GM18498 (cell line): ENCODE measurements at regions not wholly inside any gene's neighbourhood (a gene's known extent, or its start where the extent isn't known, plus 50 kb on each side); places are given as distances from the start of the nearest gene placed in this dataset.

Experiments
- ATAC-seq: cut with Tn5 transposase; IDR thresholded peaks from one replicate; pipeline ENCODE4 v1.9.1; 2021; ENCODE audit warnings: mild to moderate bottlenecking, moderate library complexity; ENCODE audit not compliant: unreplicated experiment

GRCh38 chr12:13597837-13598236, 383.6 kb downstream of the GRIN2B start:
- ATAC-seq: no peak

GRCh38 chr12:13597166-13597565, 384.2 kb downstream of the GRIN2B start:
- no peak for ATAC-seq

DNA sequence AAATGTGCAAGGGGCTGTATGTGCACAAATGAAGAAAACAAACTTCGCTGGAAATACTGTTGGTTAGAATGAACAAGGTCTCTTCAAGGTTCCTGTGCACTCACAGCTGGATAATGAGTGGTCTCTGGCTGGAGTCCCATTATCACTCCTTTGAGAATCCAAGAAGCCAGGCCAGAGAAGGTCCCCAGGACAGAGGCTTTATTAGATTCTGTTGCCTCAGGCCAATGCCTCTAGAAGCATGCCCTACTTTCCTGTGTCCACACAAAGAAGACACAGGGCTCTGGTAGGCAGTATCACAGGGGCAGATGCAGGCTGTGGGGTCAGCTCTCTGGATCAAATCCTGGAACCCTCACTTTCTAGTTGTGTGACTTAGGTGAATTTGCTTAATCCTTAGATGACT, 384.7 kb downstream of the GRIN2B start:
- ATAC-seq: no peak

DNA sequence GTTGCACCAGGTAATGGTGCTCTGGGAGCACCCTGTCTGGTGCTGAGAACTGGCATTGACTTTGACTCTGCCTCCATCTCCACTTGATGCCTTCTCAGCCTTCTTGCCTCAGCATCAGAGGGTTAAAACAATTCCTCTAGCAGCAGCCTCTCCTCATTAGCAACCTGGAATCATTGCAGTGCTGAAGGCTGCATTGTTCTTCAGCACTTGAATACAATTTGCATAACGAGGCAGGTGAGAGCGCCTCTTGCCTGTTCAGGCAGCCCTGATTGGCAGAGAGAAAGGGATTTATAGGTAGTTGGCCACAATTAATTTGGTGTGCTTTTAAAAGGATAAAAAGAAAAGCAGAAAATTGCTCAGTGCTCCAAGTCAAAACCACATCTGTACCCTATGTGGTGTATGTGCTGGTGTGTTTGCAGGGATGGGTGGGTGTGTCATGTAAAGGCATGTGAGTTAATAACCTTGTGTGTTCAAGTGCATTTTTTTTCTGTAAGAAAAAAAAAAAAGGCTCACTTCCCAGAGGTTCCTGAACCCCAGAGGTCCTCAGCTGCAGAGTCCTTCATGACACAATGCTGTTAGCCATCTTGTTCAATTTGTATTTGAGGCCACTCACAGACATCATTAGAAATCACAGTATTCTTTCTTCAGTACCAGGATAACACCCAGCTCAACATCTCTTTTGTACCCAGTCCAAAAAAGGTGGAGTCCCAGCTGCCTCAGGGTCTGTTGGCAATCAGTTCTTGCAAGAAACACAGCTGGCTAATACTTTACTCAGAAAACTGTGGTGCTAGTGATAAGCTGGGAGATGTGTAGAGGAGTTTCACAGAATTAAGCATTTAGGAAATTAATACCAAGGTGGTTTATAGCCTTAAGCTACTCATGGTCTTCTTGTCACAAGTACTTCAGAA, 385.6 kb downstream of the GRIN2B start:
- ATAC-seq: no peak

DNA sequence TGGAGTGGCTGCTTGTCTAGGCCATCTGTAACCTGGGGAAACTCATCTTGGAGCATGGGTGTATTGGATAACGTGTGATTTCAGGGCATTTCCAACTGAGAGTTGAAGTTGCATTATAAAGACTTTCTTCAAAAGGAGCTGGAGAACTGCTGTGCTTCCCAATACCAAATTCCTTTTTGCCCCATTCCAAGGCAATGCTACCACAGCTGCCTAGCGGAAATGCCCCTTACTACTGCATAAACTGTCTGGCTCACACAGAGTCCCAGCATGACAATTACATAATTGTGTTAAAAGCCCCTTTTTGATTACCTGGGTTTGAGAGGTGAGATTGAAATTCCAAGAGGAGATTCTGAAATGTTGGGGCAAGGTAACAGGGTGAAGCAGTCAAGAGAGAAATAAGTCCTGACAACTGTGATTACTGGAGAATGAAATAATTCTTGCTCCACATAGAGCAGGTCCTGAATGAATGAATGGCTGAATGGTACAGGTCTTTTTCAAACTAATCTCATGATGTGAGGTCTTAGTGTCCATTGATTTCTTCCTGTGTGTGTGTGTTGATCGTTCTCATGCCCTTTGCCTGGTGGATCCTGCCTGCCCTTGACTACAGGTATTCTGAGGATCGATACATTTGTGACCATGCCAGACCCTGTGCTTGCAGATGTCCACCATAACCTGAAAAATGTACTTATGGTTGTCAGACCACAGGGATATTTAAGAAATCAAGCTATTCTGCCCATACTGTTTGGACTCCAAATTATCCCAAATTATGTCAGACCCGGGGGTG, 386.5 kb downstream of the GRIN2B start:
- no peak for ATAC-seq

DNA sequence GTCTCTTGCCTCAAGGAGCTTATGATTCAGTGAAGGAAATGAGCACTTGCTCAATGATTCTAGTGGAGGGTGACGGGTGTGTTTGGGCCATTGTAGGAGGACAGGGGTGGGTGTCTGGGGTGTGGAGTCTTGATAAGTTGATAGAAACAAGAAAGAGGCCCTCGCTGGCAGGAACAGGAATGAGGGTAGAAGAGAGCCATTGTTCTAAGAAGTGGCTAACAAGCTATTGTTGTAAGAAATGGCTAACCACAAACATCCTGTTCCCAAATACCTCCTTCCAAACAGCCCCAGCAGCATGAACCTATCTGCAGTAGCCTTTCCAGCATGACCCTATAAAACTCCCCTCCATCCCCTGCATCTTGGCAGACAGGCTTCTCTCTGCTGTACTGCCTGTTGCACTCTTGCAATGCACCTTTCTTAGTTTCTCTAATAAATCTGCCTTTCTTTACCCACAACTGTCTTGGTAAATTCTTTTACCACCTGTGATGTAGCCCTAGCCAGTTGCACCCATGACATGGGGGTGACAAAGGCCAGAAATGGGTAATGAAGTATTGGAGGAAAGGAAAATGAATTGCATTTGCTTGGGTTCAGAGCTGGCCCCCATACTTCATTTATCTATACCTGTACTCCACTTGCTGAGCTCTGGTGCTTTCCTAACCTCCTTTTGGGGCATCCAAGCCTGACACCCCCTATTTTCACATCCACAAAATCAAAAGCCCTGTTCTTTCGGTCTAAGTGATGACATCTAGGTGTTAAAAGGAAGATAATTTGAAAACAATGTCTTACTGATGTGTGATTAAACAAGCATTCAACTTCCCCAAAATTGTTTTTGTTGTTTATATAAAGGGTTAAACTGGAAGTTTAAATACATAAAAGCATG, 389.1 kb downstream of the GRIN2B start:
- no peak for ATAC-seq

- no peak for ATAC-seq
Measured at GRCh38 chr12:13591488-13591887, 389.9 kb downstream of the GRIN2B start.

GRCh38 chr12:13591059-13591458, 390.3 kb downstream of the GRIN2B start:
- no peak for ATAC-seq

DNA sequence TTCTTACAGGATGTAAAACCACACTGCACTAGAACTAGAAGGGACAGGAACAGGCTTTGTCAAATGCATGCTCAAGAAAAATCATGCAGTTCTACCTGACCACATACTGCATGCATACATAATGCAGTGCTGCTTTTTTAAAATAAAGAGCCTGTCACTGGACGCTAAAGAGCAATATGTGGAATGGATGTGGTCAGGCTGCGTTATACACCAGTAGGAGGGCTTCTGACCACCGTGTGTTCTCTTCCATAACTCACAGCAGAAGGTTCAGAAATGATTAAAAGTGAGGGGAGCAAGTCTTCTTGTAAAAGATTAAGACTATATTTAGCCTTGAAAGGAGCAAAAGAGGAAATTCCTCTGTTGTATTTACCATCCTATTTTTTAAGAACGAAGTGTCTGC, 392.0 kb downstream of the EMP1 start:
- no peak for ATAC-seq

GRCh38 chr12:13587721-13588390, 391.3 kb downstream of the EMP1 start:
- no peak for ATAC-seq

DNA sequence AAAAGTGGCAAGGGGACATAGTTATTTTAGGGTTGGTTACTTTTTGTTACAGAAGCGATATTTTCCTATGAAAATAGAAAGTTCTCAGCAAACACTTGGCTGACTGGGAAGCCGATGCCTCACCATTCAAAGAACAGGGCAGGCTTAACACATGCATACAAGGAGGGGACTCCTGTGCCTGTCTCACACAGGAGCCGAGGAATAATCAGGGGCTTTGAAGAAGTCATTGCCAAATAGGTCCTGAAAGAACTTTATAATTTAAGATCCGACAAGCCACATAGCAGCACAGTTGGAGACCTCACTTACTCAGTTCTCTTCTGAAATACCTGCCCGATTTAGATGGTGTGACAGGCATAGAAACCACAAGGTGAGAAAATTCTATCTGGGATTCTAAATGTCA, 389.8 kb downstream of the EMP1 start:
- ATAC-seq: no peak

GRCh38 chr12:13584541-13584940, 388.0 kb downstream of the EMP1 start:
- no peak for ATAC-seq

GRCh38 chr12:13583630-13584029, 387.1 kb downstream of the EMP1 start:
- no peak for ATAC-seq

DNA sequence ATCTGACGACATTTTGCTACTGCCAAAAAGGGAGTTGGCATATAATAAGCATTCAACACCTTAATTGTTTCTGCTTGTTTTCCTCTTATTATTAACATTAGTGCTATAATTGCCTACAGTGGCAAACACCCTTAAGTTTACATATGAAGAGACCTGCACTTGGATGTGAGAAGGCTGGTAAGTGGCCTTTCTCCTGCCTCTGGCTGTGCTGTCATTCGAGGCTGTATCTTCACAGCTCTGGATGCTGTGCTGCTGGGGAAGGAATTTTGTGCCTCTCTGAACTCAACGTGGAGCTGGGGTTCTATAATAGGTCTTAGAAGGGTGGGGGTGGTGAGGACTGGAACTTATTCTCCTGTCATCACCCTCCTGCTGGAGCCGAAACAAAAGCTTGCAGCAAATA, 385.9 kb downstream of the EMP1 start:
- ATAC-seq: no peak

GRCh38 chr12:13581031-13581430, 384.5 kb downstream of the EMP1 start:
- no peak for ATAC-seq

DNA sequence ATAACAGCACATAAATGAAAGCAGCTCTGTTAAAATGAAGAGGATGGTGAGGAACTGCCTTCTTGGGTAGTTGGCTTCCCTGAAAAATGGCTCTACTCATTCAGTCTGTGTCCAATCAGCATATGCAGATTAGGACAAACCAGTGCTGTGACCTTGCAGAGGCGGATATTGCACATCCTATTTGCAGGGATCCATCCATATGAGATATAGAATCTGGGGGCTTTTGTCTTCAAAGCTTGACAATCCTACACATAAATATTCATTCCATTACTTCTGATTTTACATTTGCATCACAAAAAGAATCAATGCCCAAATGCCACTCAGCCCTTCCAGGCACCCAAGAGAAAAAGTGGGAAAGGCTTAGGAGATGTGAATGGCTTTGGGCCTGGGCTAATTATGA, 383.7 kb downstream of the EMP1 start:
- ATAC-seq: no peak

DNA sequence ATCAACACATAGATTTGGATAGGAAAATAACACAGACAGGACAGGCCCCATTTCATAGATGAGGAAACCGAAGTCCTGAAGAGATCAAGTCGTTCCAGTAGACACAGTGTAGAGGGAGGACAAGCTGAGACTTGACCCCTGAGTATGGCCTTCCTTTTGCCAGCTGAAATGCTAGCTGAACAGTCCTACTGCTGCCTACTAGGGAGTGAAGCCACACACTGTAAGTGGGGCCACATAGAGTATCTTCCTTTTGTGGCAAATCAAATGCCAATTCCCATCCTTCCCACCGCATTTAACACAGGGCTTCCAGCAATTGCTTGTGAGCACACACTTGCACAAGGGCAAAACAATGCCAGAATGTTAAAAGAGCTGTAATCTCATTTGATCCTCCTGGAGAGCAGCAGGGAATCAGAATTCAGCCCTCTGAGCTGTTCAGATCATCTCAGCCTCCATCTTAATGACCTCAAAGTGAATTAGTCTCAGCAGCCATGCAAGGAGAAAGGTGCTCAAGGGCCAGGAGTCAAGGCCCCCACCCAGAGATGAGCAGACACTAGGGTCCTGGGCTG, 380.5 kb downstream of the EMP1 start:
- no peak for ATAC-seq

GRCh38 chr12:13573698-13574321, 377.3 kb downstream of the EMP1 start:
- no peak for ATAC-seq

GRCh38 chr12:13571035-13571434, 374.5 kb downstream of the EMP1 start:
- ATAC-seq: no peak
